ENCODE measurements at regions not wholly inside any gene's neighbourhood (a gene's known extent, or its start where the extent isn't known, plus 50 kb on each side); places are given as distances from the start of the nearest gene placed in this dataset.

DNA sequence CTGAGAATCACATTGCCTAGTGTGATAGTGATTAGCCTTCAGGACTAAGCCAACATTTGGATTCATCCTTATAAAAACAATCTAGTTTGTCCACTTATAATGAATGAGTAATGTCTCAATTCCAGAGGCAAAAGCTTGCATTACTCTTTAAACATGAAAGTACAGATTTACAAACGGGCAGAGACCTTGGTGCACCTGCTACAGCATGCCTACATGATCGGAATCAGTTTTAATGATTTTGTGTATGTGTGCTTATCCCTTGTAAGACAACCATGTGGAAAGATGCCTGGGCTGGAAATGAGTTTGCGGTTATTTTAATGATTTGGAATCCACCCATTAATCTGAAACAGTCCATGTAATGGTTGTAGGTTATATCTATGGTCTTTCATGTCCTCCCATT is 572.7 kb downstream of the KLHL13 start:
- no peak for TF ChIP-seq EZH2 (IDR thresholded peaks at IDR 0.05)
- TF ChIP-seq EZH2phosphoT487 (IDR thresholded peaks at IDR 0.05), result no peak
- TF ChIP-seq, protein P1, sequence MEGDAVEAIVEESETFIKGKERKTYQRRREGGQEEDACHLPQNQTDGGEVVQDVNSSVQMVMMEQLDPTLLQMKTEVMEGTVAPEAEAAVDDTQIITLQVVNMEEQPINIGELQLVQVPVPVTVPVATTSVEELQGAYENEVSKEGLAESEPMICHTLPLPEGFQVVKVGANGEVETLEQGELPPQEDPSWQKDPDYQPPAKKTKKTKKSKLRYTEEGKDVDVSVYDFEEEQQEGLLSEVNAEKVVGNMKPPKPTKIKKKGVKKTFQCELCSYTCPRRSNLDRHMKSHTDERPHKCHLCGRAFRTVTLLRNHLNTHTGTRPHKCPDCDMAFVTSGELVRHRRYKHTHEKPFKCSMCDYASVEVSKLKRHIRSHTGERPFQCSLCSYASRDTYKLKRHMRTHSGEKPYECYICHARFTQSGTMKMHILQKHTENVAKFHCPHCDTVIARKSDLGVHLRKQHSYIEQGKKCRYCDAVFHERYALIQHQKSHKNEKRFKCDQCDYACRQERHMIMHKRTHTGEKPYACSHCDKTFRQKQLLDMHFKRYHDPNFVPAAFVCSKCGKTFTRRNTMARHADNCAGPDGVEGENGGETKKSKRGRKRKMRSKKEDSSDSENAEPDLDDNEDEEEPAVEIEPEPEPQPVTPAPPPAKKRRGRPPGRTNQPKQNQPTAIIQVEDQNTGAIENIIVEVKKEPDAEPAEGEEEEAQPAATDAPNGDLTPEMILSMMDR (IDR thresholded peaks at IDR 0.05), result no peak
- no peaks in the 10 kb centered on the region for H3F3A ChIP-seq (ENCODE audit: low read depth)
- H3K4me1 ChIP-seq, result no peaks in the 10 kb centered on the region
- no peaks in the 10 kb centered on the region for H3K9me3 ChIP-seq (ENCODE audit: low read depth)
- Mint-ChIP-seq H3K36me3 (no peaks in the 10 kb centered on the region), H3K27me3 (ENCODE audit: insufficient read depth, low read depth) (no peaks in the 10 kb centered on the region), H3K27ac (no peak overlapping the region), H3K9me3 (no peaks in the 10 kb centered on the region), H3K4me1 (peaks cover 1% of the 10 kb centered on the region), H3K4me3 (no peak overlapping the region)
- no peaks in the 10 kb centered on the region for H3K36me3 ChIP-seq
- no peak for DNase-seq (ENCODE audit: low spot score)
- no peak overlapping the region for H3K4me3 ChIP-seq
- H3K27ac ChIP-seq, result no peak overlapping the region
- no peak overlapping the region for H2AFZ ChIP-seq (replicated peaks)
- H3K79me2 ChIP-seq (ENCODE audit: low read depth), result no peaks in the 10 kb centered on the region
- H3K4me2 ChIP-seq, result no peak overlapping the region
- no peak overlapping the region for H3K9ac ChIP-seq
- no peaks in the 10 kb centered on the region for H4K20me1 ChIP-seq (ENCODE audit: low read depth)
- H3K27me3 ChIP-seq, result no peaks in the 10 kb centered on the region

GRCh38 chrX:117539090-117539418 is 577.6 kb downstream of the KLHL13 start:
- H3K27ac Mint-ChIP-seq, result no peak overlapping the region
- H3K9me3 Mint-ChIP-seq, result no peaks in the 10 kb centered on the region
- no peaks in the 10 kb centered on the region for H4K20me1 ChIP-seq (ENCODE audit: low read depth)
- H3K36me3 ChIP-seq, result no peaks in the 10 kb centered on the region
- no peak overlapping the region for H3K4me3 ChIP-seq
- no peaks in the 10 kb centered on the region for H3K4me1 ChIP-seq
- H3K36me3 Mint-ChIP-seq, result no peaks in the 10 kb centered on the region
- no peaks in the 10 kb centered on the region for H3K27me3 ChIP-seq
- no peaks in the 10 kb centered on the region for H3F3A ChIP-seq (ENCODE audit: low read depth)
- H3K27me3 Mint-ChIP-seq (ENCODE audit: insufficient read depth, low read depth), result no peaks in the 10 kb centered on the region
- H3K9ac ChIP-seq, result no peak overlapping the region
- no peaks in the 10 kb centered on the region for H3K79me2 ChIP-seq (ENCODE audit: low read depth)
- no peak overlapping the region for H3K27ac ChIP-seq
- H3K4me1 Mint-ChIP-seq, result peaks cover 7% of the 10 kb centered on the region
- no peak overlapping the region for H2AFZ ChIP-seq (replicated peaks)
- no peak overlapping the region for H3K4me3 Mint-ChIP-seq
- TF ChIP-seq EZH2 (IDR thresholded peaks at IDR 0.05) (no peak), EZH2phosphoT487 (IDR thresholded peaks at IDR 0.05) (no peak)
- TF ChIP-seq, protein P1 (IDR thresholded peaks at IDR 0.05), result no peak
- H3K9me3 ChIP-seq (ENCODE audit: low read depth), result no peaks in the 10 kb centered on the region
- no peak overlapping the region for H3K4me2 ChIP-seq
- no peak for DNase-seq (ENCODE audit: low spot score)

DNA sequence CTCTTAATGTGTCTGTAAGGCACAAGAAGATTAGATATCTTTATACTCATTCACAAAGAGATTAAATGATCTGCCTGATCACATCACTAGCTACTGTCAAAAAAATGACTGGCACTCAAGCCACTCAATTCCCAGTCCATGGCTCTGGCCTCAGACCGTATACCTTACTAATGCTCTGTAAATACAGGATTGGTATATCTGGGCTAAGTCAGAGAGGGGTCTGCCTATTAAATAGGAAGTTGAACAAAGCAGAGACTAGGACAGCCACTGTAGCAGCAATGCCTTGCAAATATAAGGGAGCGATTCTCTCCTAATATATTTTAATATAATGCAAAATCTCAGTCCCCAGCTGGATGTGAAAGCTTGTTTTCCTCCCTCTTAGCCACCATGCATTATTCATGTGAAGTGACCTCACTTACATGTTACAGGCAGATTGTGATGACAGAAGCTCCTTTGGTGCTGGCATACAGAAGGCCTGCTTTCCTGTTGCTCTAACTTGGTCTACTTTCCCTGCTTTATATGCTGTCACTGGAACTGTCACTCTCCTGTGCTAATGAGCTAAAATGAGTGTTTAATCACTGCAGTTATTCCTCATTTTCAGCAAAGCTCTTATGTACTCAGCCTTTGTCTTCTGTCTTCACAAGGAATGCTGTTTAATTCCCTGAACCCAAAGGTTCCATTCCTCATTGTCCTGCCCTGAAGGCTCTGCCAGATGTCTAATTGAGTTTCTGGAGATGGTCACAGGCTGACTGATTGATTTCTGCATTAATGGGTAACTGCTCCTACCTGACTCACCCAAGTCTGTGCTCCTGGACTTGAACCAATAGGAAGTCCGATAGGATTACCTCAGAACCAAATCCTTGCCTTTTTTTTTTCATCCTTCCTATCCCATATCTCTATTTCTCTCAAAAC is 578.2 kb downstream of the KLHL13 start:
- H3K27ac Mint-ChIP-seq, result peak overlapping the region; percentile 83
- no peaks in the 10 kb centered on the region for H4K20me1 ChIP-seq (ENCODE audit: low read depth)

More for the DNA sequence above, 578.2 kb downstream of the KLHL13 start:
- Mint-ChIP-seq H3K27me3 (ENCODE audit: insufficient read depth, low read depth) (no peaks in the 10 kb centered on the region), H3K9me3 (no peaks in the 10 kb centered on the region), H3K4me1 (peaks cover 7% of the 10 kb centered on the region), H3K36me3 (no peaks in the 10 kb centered on the region), H3K4me3 (no peak overlapping the region)
- H3K4me3 ChIP-seq, result no peak overlapping the region
- H3K36me3 ChIP-seq, result no peaks in the 10 kb centered on the region
- H3K9me3 ChIP-seq (ENCODE audit: low read depth), result no peaks in the 10 kb centered on the region
- no peak for TF ChIP-seq EZH2 (IDR thresholded peaks at IDR 0.05)
- TF ChIP-seq, protein P1 (IDR thresholded peaks at IDR 0.05), result no peak
- no peak for TF ChIP-seq EZH2phosphoT487 (IDR thresholded peaks at IDR 0.05)
- H3K27ac ChIP-seq, result no peak overlapping the region
- no peaks in the 10 kb centered on the region for H3K27me3 ChIP-seq
- H3F3A ChIP-seq (ENCODE audit: low read depth), result no peaks in the 10 kb centered on the region
- no peak overlapping the region for H3K4me2 ChIP-seq
- H3K79me2 ChIP-seq (ENCODE audit: low read depth), result no peaks in the 10 kb centered on the region
- H3K9ac ChIP-seq, result no peak overlapping the region
- peak; percentile 6 for DNase-seq (ENCODE audit: low spot score)
- no peak overlapping the region for H2AFZ ChIP-seq (replicated peaks)
- no peaks in the 10 kb centered on the region for H3K4me1 ChIP-seq

Data from neural progenitor cell (in vitro differentiated cells).